Kidney (tissue), 13 donors: ENCODE measurements at regions not wholly inside any gene's neighbourhood (a gene's known extent, or its start where the extent isn't known, plus 50 kb on each side); places are given as distances from the start of the nearest gene placed in this dataset.

Experiments used
- DNase-seq, 5 donors: peaks; one replicate each; pipeline ENCODE4 v3.0.0-alpha.2; 2013 to 2020
- FAIRE-seq: peaks from 2 replicates; lab custom pipeline; 2012; peaks lifted over from hg19 to GRCh38; lab: Jason Lieb, UNC
- H3K27ac ChIP-seq, 2 donors: one replicate each; pipeline ENCODE4 v1.7.0; 2013; ENCODE audit warnings: low read depth in 2 of 2, low read length in 2 of 2, inconsistent platforms in 1 of 2
- H3K27me3 ChIP-seq: one replicate; pipeline ENCODE4 v1.7.1; 2013; ENCODE audit warnings: low read length, inconsistent platforms; ENCODE audit not compliant: control insufficient read depth, insufficient read depth
- H3K36me3 ChIP-seq, 3 donors: one replicate each; pipeline versions ENCODE4 v1.7.0 to v1.7.1; 2013; ENCODE audit warnings: low read length in 3 of 3, control low read depth in 1 of 3, inconsistent platforms in 1 of 3; ENCODE audit not compliant: insufficient read depth in 3 of 3, control insufficient read depth in 2 of 3
- H3K4me1 ChIP-seq, 3 donors: one replicate each; pipeline versions ENCODE4 v1.7.0 to v1.7.1; 2013; ENCODE audit warnings: low read length in 3 of 3, inconsistent platforms in 1 of 3, low read depth in 1 of 3; ENCODE audit not compliant: control insufficient read depth in 2 of 3, insufficient read depth in 2 of 3
- H3K4me3 ChIP-seq, 3 donors: one replicate each; pipeline versions ENCODE4 v1.7.0 to v1.8.1; 2013; ENCODE audit warnings: low read length in 3 of 3, control low read depth in 1 of 3, inconsistent platforms in 1 of 3
- H3K9ac ChIP-seq, 3 donors: one replicate each; pipeline versions ENCODE4 v1.7.0 to v1.7.1; 2013; ENCODE audit warnings: low read length in 3 of 3, control low read depth in 1 of 3, inconsistent platforms in 1 of 3
- H3K9me3 ChIP-seq, 3 donors: one replicate each; pipeline versions ENCODE4 v1.7.0 to v1.7.1; 2013; ENCODE audit warnings: low read length in 3 of 3, control low read depth in 1 of 3, inconsistent platforms in 1 of 3; ENCODE audit not compliant: control insufficient read depth in 2 of 3, insufficient read depth in 1 of 3
- intact Hi-C: fragments of 100-400 bp; cut with DNase I; formaldehyde crosslinking; loops from one replicate; pipeline ENCODE4 v1.11.1; 2022
- TF ChIP-seq, protein P1 (sequence below): IDR thresholded peaks from 3 replicates; pipeline ENCODE4 v1.5.1; 2012; ENCODE audit warnings: mild to moderate bottlenecking, moderate library complexity, borderline replicate concordance; ENCODE audit not compliant: insufficient read depth; ENCODE audit errors: extremely low read depth
- donor health status: control.
- donor health status: control.
- donor health status: control.
- donor health status: control.
- donor health status: control.
- donor health status: DM: yes; HTN: yes; CAD: no.
- donor health status: Normal renal cell carcinoma (clear cell type).

DNA sequence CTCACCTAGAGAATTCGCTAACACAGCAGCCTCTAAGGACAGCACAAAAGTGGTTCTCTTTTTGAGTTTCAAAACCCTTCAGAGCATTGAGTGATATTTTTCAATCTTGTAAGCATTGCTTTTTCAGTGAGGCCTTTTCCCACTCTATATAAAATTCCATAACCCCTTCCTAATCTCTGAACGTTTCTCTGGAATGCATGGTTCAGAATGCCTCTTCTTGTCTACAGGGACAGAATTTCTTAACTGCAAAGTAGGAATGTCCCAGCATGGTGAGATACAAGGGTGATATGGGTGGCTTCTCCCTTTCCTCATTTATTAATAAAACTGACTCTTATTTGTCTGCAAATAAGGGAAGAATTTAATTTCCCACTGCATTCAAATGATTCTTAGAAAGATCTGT, 377.9 kb downstream of the LTN1 start:
- intact Hi-C loops: no loop called here
- no peaks in the 10 kb centered on the region for H3K4me1 ChIP-seq

DNA sequence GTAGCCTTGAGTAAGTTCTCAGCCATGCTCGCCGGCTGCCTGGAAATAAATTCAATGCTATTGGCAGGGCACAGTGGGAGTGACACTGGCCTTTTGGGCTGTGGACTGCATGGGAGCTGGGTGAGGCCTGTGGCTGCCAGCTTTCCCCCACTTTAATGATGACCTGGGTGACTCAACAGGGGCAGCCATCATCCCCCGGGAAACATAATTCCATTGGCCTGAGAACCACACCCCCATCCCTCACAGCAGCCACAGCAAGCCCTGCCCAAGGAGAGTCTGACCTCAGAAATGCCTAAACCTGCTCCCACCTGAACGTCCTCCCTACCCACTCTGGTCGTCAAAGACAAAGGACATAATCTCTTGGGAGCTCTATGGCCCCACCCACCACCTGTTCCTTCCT, 384.0 kb downstream of the LTN1 start:
- Histone ChIP-seq H3K27ac (no peak overlapping the region), H3K9me3 (no peaks in the 10 kb centered on the region), H3K9ac (no peak overlapping the region), H3K4me3 (no peak overlapping the region), H3K4me1 (no peaks in the 10 kb centered on the region), H3K27me3 (no peaks in the 10 kb centered on the region), H3K36me3 (no peaks in the 10 kb centered on the region)
- TF ChIP-seq, protein P1, sequence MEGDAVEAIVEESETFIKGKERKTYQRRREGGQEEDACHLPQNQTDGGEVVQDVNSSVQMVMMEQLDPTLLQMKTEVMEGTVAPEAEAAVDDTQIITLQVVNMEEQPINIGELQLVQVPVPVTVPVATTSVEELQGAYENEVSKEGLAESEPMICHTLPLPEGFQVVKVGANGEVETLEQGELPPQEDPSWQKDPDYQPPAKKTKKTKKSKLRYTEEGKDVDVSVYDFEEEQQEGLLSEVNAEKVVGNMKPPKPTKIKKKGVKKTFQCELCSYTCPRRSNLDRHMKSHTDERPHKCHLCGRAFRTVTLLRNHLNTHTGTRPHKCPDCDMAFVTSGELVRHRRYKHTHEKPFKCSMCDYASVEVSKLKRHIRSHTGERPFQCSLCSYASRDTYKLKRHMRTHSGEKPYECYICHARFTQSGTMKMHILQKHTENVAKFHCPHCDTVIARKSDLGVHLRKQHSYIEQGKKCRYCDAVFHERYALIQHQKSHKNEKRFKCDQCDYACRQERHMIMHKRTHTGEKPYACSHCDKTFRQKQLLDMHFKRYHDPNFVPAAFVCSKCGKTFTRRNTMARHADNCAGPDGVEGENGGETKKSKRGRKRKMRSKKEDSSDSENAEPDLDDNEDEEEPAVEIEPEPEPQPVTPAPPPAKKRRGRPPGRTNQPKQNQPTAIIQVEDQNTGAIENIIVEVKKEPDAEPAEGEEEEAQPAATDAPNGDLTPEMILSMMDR: no peak
- DNase-seq: no peak
- FAIRE-seq: no peak
- intact Hi-C loops: no loop called here

More for the DNA sequence above, 377.9 kb downstream of the LTN1 start:
- Histone ChIP-seq H3K9me3 (no peaks in the 10 kb centered on the region), H3K27me3 (no peaks in the 10 kb centered on the region), H3K36me3 (no peaks in the 10 kb centered on the region), H3K4me3 (no peak overlapping the region), H3K9ac (no peak overlapping the region), H3K27ac (no peak overlapping the region)
- TF ChIP-seq, protein P1: no peak
- FAIRE-seq (no peak), DNase-seq (no peak)

DNA sequence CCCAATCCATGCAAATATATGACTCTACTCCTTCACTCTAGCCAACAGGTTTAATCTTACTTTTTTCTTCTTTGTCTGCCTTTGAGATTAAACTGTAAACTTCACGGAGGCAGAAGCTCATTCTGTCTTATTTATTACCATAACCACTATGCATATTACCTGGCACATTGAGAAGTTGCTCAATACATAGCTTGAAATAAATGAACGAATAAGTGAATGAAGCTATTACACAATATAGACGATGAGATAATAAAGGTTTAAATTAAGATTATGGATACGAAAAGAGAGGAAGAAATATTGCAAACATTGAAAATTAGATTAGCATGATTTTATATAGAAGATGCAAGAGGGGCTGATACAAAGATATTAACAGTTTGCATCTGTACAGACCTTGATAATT, 385.1 kb downstream of the LTN1 start:
- TF ChIP-seq, protein P1: no peak

DNA sequence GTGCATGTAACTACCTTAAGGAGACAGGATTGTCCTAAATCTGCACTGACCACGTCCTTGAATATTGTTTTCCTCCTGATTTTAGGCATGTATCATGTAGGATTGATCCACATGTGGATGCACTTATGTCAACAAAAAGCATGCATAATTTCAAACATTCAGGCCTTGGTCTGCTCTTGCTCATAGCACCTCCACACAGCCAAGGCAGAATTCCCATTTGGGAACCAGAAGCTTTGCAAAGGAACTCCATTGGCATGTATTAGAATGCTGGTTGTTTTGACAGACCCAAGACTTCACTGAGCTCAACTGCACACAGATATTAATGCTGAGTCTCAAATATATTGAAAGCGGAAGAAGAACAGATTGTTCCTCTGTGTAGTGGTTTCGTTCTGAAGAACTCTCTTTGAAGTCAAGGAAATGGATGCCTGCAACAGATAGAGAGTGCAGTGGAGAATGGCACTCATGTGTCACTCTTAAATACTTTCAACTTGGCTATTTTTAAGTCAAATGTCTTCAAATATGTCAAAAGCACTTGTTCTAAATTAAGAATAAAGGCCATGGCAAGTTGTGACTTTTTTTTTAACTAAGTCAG, 387.6 kb downstream of the LTN1 start:
- Histone ChIP-seq H3K36me3 (no peaks in the 10 kb centered on the region), H3K27ac (no peak overlapping the region), H3K4me1 (no peaks in the 10 kb centered on the region), H3K9ac (no peak overlapping the region), H3K27me3 (no peaks in the 10 kb centered on the region), H3K9me3 (no peaks in the 10 kb centered on the region), H3K4me3 (no peak overlapping the region)
- FAIRE-seq (no peak), DNase-seq (peak in 1 of 5 donors; percentile 3)
- intact Hi-C loops: no loop called here
- TF ChIP-seq, protein P1: no peak

More for the DNA sequence above, 385.1 kb downstream of the LTN1 start:
- Histone ChIP-seq H3K36me3 (no peaks in the 10 kb centered on the region), H3K9ac (no peak overlapping the region), H3K4me3 (no peak overlapping the region), H3K9me3 (no peaks in the 10 kb centered on the region), H3K27ac (no peak overlapping the region), H3K27me3 (no peaks in the 10 kb centered on the region), H3K4me1 (no peaks in the 10 kb centered on the region)
- DNase-seq (no peak), FAIRE-seq (no peak)
- intact Hi-C loops: no loop called here
